GM11168 (cell line): ENCODE measurements at regions not wholly inside any gene's neighbourhood (a gene's known extent, or its start where the extent isn't known, plus 50 kb on each side); places are given as distances from the start of the nearest gene placed in this dataset.

ENCODE experiments used
- in situ Hi-C: fragments of 300-500 bp; cut with MboI; formaldehyde crosslinking; loops from one replicate; pipeline ENCODE4 v1.12.0; 2022; ENCODE audit warnings: low sequenced_read_pairs; ENCODE audit not compliant: unreplicated experiment

GRCh38 chr4:30836231-30836630 lies 116.1 kb downstream of the PCDH7 start:
- in situ Hi-C loops = no loop called here

- in situ Hi-C loops = no loop called here
Observed at GRCh38 chr4:30837131-30837539, 117.0 kb downstream of the PCDH7 start.

- in situ Hi-C loops = no loop called here
Observed at GRCh38 chr4:30837861-30838260, 117.7 kb downstream of the PCDH7 start.

DNA sequence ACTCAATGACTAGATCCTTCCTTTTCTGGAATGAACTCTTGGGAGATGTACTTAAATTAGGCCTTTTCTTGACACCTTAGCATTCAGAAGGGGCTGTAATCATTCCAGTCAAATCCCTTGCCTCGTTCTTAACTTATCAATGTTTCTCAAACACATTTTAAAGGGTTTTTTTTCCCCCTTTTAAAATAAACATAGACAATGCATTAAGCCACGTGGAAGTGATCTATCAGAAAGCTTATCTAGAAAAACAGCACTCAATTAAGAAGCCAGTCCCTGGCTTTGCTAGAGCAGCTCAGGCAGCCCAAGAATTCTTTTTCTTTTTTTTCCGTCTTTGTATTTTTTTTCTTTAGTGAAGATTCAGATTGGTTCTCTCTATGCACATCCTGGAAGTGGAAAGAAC lies 118.2 kb downstream of the PCDH7 start:
- in situ Hi-C loops = no loop called here

- in situ Hi-C loops = no loop called here
Observed at GRCh38 chr4:30839583-30840520, 119.7 kb downstream of the PCDH7 start.

DNA sequence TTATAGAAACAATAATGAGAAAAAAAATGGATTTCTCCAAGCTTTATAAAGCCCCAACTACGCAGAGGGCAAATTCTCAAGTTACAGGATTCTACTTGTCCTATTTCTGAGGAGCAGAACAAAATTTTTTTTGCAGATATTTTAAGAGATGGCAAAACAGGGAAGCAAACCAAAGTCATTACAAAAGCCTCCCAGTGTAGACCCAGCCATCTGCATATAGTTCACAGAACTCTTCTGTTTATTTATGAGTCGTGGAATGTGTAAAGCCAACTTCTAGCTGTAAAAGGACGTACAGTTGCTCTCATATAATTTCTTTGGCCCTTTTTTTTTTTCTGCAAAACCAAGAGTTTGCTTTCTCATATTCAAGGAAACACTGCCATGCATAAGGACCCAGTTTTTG lies 120.4 kb downstream of the PCDH7 start:
- in situ Hi-C loops = no loop called here

DNA sequence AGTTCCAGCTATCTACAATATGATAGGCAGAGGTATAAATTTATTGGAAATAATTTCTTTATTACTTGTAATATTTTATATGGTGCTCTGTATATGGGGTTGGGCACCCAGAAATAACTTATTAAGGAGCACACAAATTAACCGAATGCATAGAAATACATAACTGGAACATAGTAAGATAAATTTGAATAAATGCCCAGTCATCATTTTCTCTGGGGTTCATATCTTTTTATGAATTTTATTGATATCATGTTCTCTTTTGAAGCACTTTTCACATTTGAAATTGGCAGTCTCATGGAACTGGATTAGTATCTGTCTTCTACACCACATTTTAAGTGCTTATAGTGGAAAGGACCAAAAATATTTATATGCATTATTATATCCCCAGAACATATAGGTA lies 122.0 kb downstream of the PCDH7 start:
- in situ Hi-C loops = no loop called here

GRCh38 chr4:30842689-30843088 lies 122.5 kb downstream of the PCDH7 start:
- in situ Hi-C loops = no loop called here

DNA sequence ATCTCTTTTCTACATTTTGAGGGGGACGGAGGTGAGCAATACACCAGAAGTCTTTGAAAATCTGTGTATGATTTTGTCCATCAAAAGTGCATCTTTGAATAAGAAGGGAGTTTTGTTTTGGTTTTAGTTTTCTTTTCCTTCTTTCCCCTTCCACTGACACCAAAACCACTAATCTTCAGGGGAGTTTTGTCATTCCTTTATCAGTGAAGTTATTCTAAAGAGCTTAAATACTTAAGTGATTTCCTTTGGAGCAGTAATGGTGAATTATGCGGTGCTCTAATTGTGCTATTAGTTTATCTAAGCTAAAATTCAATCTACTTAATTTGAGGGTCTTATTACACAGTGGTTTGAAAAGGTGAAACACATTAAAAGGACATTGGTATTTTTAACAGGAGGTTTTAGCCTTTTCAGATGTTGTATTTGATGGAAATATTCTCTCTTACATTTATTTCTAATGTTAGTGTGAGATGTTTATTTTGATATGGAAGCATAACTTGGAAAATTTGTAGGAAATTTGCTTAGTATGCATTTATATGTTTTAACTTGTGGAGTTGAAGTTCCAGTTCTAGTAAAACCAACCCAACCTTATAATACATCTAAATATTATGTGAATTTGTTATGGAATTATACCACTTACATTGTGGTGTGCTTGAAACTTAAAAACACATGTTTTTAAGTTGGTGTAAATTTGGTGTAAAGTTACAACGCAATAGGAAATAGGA lies 124.9 kb downstream of the PCDH7 start:
- in situ Hi-C loops = no loop called here

- in situ Hi-C loops = no loop called here
Observed at GRCh38 chr4:30847167-30847566, 127.0 kb downstream of the PCDH7 start.

DNA sequence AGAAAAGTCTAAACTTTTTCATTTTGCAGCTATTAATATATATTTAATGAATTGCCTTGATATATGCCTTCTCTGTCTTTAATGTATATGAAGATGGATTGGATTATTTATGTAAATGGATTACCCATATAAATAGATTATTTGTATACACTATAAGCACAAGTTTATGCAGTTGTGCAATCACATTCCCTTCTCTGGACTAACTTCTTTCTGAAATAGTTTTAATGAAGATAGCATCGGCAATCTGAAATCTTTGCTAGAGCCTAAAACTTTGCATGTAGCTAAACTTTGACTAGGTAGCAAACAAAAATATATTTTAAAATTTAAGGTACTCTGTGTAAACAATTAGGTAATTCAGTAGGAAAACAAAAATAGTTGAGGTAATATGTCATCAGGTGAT lies 127.8 kb downstream of the PCDH7 start:
- in situ Hi-C loops = no loop called here

DNA sequence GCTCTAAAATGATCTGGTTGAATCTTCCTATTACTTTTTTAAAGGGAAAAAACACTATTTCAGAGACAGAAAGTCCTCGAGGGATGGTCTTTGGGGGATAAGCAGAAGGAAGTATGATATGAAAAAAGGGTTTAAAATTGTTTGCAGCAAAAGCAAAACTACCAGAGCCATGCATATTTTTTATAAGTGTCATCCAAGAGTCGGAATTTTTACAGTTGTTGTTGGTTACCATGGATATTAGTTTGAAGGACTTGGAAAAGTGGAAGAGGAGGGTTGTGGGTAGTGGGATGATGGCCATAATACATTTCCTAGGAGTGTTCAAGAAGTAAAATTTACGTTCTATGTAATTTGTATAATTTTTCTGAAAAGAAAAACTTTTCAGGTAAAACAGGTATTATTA lies 134.4 kb downstream of the PCDH7 start:
- in situ Hi-C loops = no loop called here

DNA sequence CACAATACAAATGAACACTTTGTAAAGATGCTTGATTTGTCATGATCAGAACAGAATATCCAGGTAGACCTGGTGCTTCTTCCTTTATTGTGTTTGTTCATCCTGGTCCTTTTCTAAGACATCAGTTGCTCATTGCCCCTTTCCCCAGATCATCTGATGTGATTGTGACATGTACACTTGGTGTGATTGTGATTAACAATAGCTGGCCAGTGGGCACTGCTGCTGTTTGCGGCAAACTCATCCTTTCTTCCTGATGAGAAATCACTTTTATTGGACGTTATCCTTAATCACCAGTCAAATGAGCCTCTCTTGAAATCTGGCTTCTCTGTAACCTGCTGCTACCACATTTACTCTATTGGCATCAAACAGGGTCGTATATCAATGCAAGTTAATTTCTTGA lies 135.1 kb downstream of the PCDH7 start:
- in situ Hi-C loops = no loop called here

DNA sequence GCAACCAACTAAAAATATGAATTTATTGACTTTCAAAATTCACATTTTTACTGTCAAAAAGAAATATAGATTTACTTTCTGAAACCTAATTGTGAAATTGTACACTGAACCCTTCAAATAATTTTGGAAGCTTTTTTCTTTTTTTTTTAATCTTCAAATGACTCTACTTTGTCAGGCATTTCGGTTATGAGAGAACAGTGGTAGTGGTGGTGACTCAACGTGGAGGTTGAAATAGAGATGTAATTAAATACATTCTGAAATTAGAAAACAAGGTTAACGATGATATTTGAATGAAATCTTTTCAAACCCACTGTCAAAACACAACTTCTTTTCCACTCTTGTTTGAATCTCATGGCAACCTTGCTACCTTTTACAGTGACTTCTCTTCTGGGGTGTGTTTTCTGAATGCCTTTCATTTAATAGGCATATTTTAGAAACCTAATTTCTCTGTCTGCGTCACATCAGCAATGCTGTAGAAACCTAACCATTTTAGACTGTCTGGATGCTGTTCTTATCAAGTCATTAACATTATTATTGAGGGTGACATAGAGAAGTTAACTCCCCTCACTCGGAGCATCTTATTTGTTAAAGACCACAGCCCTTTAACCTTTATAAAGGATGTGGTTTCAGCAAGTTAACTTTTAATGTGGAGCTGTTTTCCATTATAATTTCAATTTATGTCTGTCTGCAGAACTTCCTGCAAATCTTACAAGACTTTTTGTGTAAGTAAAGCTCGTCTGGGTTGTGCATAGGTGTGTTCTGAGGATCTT lies 136.8 kb downstream of the PCDH7 start:
- in situ Hi-C loops = no loop called here

DNA sequence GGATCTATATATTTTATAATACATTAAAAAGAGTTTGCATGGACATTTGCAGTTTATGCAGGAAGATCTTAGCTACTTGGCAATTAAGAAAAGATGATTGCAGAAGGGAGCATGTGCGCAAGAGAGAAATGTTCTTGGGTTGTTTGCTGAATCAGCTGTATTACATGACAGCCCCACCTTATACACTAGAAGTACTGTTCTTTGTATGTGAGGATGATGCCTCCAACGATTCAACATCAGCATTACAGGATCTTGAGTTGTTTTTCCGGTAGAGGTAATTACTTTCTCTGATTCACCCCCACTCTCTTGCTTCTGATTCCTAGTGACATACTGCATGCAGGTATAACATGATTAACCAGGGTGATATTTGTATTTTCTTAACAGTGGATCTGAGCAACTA lies 140.8 kb downstream of the PCDH7 start:
- in situ Hi-C loops = no loop called here

DNA sequence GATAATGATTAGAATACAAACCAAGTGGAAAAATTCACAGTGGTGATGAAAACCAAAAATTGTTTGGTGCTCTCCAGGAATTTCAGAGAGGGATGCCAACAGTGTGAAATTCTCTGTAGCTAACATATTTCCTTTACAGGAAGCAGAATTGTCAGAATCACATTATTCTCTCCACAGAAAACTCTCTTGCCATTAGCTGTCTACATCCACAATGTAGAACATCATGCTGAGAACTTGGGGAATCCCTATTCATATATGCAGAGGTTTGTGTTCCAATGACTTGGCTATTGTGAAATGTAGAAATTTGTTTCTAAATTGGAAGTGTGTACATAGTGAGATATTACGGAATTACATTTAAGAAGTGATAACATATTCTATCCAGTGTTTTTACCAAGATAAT lies 142.0 kb downstream of the PCDH7 start:
- in situ Hi-C loops = no loop called here

DNA sequence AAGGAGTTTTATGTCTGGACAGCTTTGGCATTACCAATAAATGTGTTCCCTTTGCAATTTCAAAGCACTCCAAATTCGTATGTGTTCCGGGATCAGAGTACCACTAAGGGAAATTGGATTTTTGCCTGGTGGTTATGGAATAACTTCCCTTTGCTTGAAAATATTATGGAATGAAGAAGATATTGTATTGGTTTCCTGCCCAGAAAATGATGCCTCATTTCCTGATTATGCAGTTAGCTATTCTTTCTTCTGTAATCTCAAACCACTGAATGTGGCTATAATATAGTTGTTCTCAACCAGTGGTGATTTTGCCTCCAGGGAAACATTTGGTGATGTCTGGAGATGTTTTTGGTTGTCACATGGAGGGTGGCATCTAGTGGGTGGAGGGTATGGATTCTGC lies 142.9 kb downstream of the PCDH7 start:
- in situ Hi-C loops = no loop called here

GRCh38 chr4:30865691-30866090 lies 145.5 kb downstream of the PCDH7 start:
- in situ Hi-C loops = no loop called here

DNA sequence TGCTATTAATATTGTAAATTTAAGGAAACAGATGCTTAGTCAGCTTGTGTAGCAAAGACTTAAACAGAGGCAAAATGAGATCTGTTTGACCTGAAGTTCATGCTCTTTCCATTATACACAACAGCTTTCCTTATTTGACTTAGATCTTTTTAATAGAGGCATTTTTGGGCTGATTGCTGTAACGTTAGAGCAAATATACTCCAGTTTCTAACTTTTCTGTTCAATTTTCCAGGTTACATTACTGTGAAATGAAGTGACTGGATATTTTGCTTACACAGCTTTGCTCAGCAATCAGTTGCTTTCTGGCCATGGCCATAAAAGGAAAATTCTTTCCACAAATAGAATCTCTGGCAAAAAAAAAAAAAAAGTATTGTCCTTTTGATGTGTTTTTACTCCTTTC lies 146.2 kb downstream of the PCDH7 start:
- in situ Hi-C loops = no loop called here

DNA sequence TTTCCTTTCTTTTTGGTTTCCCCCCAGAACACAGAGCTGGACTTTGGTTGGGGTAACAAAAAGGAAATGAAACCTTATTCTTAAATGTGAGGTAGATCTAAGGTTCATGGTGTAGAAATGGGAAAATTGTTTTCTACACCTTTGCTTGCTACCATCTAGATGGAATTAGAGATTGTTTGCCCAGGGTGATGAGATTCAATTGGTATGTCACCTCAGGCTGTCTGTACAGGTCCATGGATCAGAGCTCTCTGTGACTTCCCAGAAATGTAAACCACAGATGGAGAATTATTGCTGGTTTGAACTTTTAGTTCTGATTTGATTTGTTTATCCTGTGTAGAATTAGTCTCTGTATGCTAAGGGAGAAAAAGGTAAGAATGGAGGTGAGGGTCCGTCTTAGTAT lies 146.7 kb downstream of the PCDH7 start:
- in situ Hi-C loops = no loop called here

DNA sequence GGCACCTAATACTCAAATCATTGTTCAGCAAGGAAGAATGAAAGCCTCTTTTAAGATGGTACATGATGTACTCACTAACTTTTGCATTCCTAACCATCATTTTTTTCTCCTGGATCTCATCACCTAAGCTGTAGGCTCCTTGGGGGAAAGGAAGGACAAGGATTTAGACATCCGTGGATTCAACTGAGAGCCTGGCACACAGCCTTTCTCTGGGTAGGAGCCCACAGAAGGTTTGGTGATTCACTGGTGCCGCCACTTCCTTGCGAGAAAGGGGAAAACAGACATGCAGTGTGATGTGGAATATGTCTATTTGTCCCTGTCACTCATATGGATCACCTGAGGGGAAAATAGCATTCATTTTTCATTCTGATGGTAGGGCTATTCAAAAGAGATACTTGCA lies 147.3 kb downstream of the PCDH7 start:
- in situ Hi-C loops = no loop called here
